OCI-LY1 (cell line): ENCODE measurements at regions not wholly inside any gene's neighbourhood (a gene's known extent, or its start where the extent isn't known, plus 50 kb on each side); places are given as distances from the start of the nearest gene placed in this dataset.

ENCODE experiments used
- CTCF ChIP-seq: fragments of 200-600 bp; sonication (generic), shearing (Covaris generic); IDR thresholded peaks from 2 replicates; pipeline ENCODE4 v1.5.1; 2017; ENCODE audit warnings: mild to moderate bottlenecking, antibody characterized with exemption, low read length, moderate library complexity, mixed read lengths
- EZH2 ChIP-seq: fragments of 200-600 bp; sonication (generic), shearing (Covaris generic); IDR thresholded peaks from 2 replicates; pipeline ENCODE4 v1.8.0; 2017; ENCODE audit warnings: borderline replicate concordance, mixed run types, mild to moderate bottlenecking, antibody characterized with exemption, low read length, moderate library complexity, mixed read lengths

- TF ChIP-seq EZH2 (no peak), CTCF (no peak)
Measured at GRCh38 chr4:110418641-110419040, 57.3 kb upstream of the ENPEP start.
